ENCODE measurements at regions not wholly inside any gene's neighbourhood (a gene's known extent, or its start where the extent isn't known, plus 50 kb on each side); places are given as distances from the start of the nearest gene placed in this dataset.

DNA sequence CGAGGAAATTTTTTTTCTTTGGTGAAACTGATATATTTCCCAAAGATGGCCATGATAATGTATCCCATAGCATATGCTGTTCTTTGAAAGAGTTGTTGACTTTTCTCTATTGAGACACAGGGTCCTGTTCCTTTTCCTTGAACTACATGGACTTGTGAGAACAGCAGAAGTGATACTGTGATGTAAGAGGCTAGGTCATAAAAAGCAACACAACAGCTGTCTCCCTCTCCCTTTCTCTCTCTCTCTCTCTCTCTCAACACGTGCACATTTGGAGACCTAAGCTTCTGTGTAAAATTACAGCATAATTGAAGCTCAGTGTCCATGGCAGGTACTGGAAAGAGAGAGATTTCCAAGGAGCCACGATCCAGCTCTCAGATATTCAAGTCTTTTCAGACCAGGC, 1712.4 kb downstream of the EFNB2 start:
- ChIA-PET CTCF (no interaction called here), POLR2A (no interaction called here)
- Histone ChIP-seq H3K36me3 (ENCODE audit: control insufficient read depth, insufficient read depth, low read length) (no peaks in the 10 kb centered on the region), H3K4me3 (ENCODE audit: low read depth, low read length) (no peak overlapping the region), H3K27me3 (ENCODE audit: control insufficient read depth, insufficient read depth, low read length) (no peaks in the 10 kb centered on the region)
- DNase-seq (ENCODE audit: low read depth) = no peak
- TF ChIP-seq, protein P1, sequence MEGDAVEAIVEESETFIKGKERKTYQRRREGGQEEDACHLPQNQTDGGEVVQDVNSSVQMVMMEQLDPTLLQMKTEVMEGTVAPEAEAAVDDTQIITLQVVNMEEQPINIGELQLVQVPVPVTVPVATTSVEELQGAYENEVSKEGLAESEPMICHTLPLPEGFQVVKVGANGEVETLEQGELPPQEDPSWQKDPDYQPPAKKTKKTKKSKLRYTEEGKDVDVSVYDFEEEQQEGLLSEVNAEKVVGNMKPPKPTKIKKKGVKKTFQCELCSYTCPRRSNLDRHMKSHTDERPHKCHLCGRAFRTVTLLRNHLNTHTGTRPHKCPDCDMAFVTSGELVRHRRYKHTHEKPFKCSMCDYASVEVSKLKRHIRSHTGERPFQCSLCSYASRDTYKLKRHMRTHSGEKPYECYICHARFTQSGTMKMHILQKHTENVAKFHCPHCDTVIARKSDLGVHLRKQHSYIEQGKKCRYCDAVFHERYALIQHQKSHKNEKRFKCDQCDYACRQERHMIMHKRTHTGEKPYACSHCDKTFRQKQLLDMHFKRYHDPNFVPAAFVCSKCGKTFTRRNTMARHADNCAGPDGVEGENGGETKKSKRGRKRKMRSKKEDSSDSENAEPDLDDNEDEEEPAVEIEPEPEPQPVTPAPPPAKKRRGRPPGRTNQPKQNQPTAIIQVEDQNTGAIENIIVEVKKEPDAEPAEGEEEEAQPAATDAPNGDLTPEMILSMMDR (IDR thresholded peaks at IDR 0.05; ENCODE audit: insufficient read depth, low read depth, low read length) = no peak

DNA sequence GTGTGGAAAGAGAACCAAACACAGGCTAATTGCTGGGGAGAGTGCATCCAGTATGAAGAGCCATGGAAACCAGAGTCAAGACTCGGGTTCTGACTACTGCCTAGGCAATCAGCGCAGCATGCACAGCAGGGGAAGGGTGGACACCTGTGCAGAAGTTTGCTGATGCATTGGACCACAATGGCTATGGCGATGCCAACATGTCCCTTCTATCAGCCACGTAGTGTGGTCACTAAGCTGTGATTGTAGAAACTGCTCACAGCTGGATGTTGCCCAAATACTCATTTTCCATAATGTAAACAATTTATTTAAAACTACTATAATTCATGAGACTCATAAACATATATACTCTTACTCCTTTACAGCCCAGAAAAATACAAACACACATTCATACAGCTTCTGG, 1718.2 kb downstream of the EFNB2 start:
- no peak overlapping the region for H3K4me3 ChIP-seq (ENCODE audit: low read depth, low read length)
- ChIA-PET POLR2A (no interaction called here), CTCF (no interaction called here)
- TF ChIP-seq, protein P1 (IDR thresholded peaks at IDR 0.05; ENCODE audit: insufficient read depth, low read depth, low read length) = no peak
- no peak for DNase-seq (ENCODE audit: low read depth)
- no peaks in the 10 kb centered on the region for H3K27me3 ChIP-seq (ENCODE audit: control insufficient read depth, insufficient read depth, low read length)
- no peaks in the 10 kb centered on the region for H3K36me3 ChIP-seq (ENCODE audit: control insufficient read depth, insufficient read depth, low read length)

DNA sequence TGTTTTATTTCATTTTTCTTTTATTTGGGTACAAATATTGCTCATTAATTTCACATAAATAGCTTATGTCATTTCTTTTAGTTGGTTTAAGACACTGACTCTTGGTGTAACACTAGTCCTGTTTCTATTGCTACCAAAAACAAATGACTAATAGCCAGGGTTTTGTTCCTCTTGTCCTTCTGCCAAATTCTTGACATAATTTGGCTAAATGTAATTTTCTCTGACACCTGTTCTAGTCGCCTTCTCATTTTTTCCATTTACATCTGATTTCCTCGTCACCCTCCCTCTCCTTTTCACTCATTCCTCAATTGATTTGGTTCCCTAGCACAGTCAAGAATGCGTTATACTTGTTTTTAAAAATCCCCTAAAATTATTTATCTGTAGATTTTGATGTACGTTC, 1718.7 kb downstream of the EFNB2 start:
- TF ChIP-seq, protein P1 (IDR thresholded peaks at IDR 0.05; ENCODE audit: insufficient read depth, low read depth, low read length) = no peak
- H3K27me3 ChIP-seq (ENCODE audit: control insufficient read depth, insufficient read depth, low read length) = no peaks in the 10 kb centered on the region
- DNase-seq (ENCODE audit: low read depth) = no peak
- ChIA-PET CTCF (no interaction called here), POLR2A (no interaction called here)
- H3K4me3 ChIP-seq (ENCODE audit: low read depth, low read length) = no peak overlapping the region
- H3K36me3 ChIP-seq (ENCODE audit: control insufficient read depth, insufficient read depth, low read length) = no peaks in the 10 kb centered on the region

DNA sequence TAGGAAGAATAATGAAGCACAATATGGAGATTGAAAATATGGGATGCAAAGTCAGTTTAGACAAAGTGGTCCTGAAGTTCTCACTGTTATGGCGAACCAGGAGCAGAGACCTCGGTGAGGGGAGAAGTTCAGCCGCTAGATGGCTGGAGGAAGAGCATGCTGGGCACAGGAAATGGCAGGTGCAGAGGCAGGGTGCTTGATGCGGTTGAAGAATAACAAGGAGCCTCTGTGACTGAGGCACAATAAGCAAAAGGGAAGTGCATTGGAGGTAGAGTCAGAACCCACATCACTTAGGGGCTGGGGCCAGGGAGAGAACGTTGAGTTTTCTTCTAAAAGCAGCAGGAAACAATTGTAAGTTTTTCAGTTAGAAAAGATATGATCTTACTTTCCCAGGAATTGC, 1725.2 kb downstream of the EFNB2 start:
- CTCF ChIA-PET = no interaction called here
- no peaks in the 10 kb centered on the region for H3K27me3 ChIP-seq (ENCODE audit: control insufficient read depth, insufficient read depth, low read length)
- H3K4me3 ChIP-seq (ENCODE audit: low read depth, low read length) = no peak overlapping the region
- POLR2A ChIA-PET = no interaction called here
- H3K36me3 ChIP-seq (ENCODE audit: control insufficient read depth, insufficient read depth, low read length) = no peaks in the 10 kb centered on the region
- DNase-seq (ENCODE audit: low read depth) = no peak
- TF ChIP-seq, protein P1 (IDR thresholded peaks at IDR 0.05; ENCODE audit: insufficient read depth, low read depth, low read length) = no peak

DNA sequence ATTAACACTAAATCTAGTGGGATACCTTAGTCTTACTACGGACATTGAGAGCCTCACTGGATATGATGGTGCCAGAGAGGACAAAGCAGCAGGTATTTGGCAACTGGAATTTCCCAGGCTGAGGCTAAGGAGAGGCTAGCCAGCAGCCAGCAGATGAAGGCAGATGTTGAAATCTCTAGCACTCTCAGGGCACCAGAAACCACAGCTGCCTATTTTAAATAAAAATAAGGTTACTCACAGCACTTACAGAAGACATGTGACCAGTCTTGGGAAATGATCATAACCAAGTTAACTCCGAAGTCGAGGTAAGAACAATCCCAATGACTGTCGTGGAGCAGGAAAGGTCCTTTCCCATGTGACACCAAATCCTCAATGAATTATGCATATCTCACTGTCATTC, 1726.0 kb downstream of the EFNB2 start:
- ChIA-PET CTCF (no interaction called here), POLR2A (no interaction called here)
- H3K4me3 ChIP-seq (ENCODE audit: low read depth, low read length) = no peak overlapping the region
- DNase-seq (ENCODE audit: low read depth) = no peak
- H3K27me3 ChIP-seq (ENCODE audit: control insufficient read depth, insufficient read depth, low read length) = no peaks in the 10 kb centered on the region
- H3K36me3 ChIP-seq (ENCODE audit: control insufficient read depth, insufficient read depth, low read length) = no peaks in the 10 kb centered on the region
- TF ChIP-seq, protein P1 (IDR thresholded peaks at IDR 0.05; ENCODE audit: insufficient read depth, low read depth, low read length) = no peak

Data from BJ (cell line).